Suppressor macrophage (primary cell): ENCODE measurements at regions not wholly inside any gene's neighbourhood (a gene's known extent, or its start where the extent isn't known, plus 50 kb on each side); places are given as distances from the start of the nearest gene placed in this dataset.
"Not testable (repeated sequence)": the region's sequence is repeated elsewhere in the genome, so short reads cannot be mapped to it uniquely, and the experiment has no call there.

Experiments used
- DNase-seq, 4 experiments: peaks; one replicate each; pipeline ENCODE4 v3.0.0-alpha.2; 2020 to 2022

DNA sequence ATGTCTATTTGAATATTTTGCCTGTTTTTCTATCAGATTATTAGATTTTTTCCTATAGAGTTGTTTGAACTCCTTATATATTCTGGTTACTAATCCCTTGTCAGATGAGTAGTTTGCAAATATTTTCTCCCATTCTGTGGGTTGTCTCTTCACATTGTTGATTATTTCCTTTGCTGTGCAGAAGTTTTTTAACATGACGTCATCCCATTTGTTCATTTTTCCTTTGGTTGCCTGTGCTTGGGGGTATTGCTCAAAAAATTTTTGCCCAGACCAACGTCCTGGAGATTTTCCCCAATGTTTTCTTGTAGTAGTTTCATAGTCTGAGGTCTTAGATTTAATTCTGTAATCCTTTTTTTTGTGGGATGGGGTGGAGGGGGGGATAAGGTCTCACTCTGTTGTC, 168.7 kb upstream of the NFIA start:
- DNase-seq = not testable (repeated sequence)

DNA sequence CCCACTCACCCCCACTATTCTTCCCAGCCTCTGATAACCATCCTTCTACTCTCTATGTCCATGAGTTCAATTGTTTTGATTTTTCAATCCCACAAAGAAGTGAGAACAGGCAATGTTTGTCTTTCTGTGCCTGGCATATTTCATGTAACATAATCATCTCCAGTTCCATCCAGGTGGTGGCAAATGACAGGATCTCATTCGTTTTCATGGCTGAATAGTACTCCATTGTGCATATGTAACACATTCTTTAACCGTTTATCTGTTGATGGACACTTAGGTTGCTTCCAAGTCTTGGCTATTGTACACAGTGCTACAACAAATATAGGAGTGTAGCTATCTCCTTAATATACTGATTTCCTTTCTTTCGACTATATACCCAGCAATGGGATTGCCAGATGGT, 169.3 kb upstream of the NFIA start:
- no peak for DNase-seq

- DNase-seq = peak; percentile 5 to 67 (median 50)
Observed at GRCh38 chr1:60911966-60912697, 170.2 kb upstream of the NFIA start.

DNA sequence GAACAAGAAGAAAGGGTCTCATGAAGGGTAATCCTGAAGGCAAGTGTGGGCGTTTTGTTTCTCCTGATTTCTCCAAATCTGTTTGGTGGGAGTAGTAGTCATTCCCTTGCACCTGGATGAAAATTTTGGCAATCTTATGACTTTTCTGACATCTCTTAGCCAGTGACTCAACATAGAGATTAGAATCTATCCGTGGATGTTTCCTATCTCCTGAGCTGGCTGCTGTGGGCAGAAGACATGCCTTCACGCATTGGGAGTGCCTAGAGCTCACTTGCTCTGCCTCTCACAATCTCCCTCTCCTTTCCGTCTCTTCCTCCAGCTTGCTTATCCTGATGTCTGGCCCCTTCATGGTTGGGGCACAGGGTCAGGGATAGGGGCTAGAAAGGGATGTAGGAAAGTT, 174.2 kb upstream of the NFIA start:
- DNase-seq = no peak

DNA sequence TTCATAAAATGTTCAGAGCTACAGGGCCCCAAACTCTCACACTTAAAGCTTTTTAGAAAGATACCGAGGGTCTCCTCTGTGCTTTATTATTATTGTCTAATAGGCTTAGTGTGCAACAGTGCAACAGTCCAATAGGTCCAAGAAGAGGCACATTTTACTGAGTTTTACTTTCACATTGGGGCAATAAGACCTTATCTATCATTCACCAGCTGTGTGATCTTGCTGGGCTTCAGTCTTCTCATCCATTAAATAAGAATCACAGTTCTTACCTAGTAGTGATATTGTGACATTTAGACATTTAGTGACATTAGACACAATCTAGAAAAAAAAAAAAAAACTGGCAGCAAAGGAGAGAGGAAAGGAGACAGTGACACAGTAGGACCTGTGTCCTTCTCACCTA, 175.8 kb upstream of the NFIA start:
- DNase-seq = no peak

DNA sequence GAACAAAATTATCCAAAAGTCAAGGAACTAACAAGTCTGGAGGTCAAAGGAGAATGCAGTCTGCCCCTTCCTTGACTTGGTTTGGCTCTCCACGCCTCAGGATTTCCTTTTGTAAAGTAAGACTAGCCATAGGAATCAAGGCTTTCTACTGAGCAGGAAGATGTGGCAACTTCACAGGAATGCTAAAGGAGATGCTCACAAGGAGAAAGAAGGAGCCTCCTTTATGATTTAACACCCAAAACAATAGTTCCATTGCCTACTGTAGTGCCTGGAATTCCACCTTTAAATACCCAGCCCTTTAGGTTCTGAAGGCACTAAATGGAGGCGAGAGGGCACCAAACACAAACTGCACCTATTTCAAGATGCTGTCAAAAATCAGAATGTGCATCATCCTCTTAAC, 176.3 kb upstream of the NFIA start:
- DNase-seq = no peak

DNA sequence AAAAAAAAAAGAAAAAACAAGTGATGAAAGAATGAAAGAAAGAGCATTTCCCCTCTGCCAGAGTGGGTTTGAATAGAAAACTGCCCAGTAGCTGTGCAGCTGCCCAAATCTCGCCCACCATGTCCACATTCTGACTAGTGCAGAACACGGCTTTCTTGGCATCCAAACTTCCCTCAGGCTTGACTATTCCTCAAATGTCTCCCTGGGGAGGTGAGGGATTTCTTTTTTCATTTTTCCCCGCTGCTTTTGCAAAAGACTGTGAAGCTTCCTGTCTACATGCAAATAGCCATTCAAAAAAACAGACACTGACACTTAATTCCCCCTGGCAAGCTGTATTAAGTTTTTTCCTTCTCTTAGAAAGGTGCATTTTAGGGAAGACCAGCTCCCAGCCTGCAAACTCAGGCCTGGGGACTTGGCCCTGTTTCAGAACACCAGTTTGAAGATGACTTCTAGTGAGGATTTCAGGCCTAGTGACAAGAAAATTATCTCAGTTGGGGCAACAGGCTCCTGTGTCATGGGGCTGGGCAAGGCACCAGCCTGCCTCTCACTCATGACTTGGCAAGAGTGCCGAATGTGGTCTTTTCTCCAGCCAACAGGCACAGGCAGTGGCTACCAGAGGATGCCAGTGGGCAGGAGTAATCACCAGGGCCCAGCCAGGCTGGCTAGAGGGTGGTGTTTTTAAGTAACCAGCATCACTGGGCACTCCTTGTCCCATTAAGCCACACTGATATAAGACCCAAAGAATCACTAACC, 178.1 kb upstream of the NFIA start:
- no peak for DNase-seq

DNA sequence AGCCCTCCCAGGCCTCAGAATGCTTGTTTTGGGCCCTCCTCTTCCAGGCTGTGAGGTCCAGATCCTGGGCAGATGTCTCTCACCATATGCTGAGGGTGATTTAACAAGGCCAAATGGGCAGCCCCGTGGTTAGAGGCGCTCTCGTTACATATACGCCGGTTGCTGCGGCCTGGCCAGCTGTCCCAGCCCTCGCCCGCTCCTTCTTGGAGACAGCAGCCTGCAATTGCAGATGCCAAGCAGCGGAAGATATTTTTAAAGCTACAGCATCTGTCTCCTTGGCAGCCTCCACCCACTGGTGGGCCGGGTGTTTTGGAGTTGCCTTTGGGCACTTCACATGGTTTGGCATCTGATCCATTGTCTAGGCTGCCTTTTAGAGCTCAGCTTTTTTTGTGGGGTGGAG, 178.8 kb upstream of the NFIA start:
- no peak for DNase-seq

DNA sequence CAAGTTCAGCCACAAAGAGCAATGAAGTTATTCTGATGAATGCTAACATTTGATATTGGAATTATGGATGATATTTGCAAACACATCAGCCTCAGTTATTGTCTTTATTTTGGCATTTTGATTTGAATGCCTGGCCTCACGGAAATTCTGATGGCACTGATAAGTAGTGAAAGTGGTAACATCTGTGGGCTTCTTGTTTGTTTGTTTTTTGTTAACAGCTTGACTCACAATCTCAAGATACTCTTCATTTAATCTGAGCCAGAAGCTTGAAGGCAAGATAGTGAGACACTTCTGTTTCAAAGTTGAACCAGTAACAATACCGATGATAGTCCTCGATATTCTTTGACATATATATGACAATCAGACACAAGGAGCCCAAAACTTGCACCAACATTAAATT, 182.9 kb upstream of the NFIA start:
- no peak for DNase-seq

DNA sequence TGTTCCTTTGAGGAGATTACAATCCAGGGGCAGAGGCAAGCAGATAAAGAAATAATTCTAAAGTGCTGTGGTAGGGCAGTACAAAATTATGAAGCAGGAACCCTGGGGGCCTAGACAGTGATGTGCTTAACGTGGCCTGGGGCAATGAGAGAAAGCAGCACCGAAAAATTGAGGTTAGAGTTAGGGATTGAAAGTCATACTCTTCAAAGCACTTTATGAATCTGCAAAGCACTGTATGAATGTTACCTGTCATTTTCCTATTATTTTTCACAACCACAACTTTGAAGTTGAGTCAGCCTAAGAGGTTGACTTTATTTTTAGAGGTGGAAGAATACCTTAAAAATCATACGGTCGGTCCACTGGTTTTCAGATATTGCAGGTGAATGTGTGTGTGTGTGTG, 183.4 kb upstream of the NFIA start:
- DNase-seq = no peak

GRCh38 chr1:60898413-60898812, 183.9 kb upstream of the NFIA start:
- no peak for DNase-seq

DNA sequence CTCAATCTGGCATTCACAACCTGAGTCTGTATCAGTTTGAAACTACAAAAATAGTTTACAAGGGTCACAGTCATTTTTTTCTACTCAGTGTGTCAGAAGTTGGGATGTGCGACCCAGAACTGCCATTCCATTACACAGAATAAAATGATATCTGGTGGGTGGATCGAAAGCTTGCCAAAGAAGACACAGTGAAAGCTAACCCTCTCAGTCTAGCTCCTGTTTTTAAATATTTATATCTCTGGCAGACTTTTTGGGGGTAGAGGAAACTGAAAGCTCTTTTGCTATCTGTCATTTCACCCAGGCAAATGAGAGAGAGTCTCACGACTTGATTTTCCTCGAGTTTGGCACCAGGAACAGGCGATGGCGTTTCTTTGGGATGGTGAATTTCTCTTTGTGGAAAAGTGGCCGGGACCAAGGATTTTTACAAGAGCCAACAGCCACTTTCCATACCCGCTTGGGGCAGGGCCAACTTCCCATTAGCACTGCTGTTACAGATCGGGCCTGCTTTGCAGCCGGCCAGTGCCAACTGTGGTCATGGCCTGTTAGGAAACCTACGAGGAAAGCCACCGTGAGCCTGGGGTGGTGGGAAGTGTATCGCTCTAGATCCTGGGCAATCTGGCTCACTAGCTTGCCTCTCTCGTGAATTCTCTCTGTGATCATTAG, 185.5 kb upstream of the NFIA start:
- no peak for DNase-seq

- no peak for DNase-seq
Observed at GRCh38 chr1:60895701-60896100, 186.7 kb upstream of the NFIA start.

DNA sequence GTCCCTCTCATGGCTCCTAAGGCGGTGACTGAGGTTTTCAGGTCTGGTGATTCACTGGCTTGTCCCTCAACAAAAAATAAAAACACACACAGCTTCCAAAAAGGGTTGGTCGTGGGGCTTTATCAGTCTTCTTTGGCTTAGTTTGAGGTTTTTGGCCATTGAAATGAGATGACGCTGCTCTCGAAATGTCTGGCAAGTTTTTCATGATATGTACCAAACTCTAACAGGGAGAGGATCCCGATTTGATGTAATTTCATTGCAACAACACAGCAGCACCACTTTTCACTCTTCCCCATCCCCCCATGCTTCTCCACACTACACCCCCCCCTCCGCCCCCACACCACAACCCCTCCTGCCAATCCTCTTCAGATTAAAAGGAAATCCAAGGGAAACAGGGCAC, 187.1 kb upstream of the NFIA start:
- DNase-seq = no peak

DNA sequence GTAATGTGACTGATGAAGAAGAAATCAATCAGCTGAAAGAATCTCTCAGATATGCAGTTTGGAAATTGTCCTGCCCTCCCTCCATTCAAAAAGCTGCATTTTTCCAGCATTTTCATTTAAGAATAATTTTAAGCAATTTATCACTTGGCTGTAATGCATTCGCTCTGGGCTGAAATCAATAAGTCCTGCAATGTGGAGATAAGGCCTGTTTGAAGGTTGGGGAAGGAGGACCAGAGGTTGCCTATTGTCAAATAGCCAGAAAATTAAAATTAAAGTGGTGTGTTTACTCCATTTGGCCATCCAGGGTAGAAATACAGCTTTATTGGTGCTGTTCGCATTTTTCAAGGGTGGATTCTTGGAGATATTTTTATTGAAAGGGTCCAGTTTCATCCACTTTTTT, 187.6 kb upstream of the NFIA start:
- DNase-seq = no peak

GRCh38 chr1:60894130-60894529, 188.2 kb upstream of the NFIA start:
- no peak for DNase-seq

DNA sequence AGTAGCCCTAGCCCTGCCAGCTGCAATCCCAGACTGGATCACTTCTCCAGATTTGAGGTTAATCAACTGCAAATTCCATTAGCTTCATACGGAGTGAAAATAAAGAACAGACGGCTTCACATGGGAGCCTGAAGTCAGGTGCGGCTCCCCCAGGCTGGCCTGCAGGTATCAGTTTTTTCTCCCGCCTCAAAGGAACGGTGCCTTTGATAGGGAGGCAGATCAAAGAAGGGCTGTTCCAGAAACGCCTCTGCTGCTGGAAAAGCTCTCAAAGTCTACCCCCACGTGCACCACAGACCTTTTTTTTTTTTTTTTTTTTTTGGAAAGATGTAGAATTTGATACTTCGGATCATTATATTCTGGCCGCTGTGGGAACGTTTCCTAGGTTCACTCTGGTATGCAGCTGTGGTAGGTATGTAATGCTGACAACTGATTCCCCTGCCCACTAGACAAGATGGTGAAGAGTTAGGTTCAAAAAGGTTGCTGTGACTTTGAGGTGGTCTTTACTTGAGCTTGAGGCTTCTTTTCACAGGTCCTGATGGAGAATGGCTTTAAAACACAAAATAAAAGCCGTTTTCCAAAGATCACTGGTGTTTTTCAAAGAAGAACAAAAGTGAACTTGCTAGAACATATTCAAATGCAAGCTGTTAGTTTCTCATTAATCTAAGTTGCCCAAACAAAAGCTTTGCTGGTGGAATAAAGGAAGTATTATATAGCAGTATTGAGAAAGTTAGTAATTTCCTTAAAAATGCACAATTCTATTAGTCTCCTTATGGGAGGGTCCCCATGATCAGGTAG, 189.0 kb upstream of the NFIA start:
- no peak for DNase-seq

- peak in 2 of 4 experiments; percentile 28 to 32 for DNase-seq
Observed at GRCh38 chr1:60891765-60892164, 190.6 kb upstream of the NFIA start.

DNA sequence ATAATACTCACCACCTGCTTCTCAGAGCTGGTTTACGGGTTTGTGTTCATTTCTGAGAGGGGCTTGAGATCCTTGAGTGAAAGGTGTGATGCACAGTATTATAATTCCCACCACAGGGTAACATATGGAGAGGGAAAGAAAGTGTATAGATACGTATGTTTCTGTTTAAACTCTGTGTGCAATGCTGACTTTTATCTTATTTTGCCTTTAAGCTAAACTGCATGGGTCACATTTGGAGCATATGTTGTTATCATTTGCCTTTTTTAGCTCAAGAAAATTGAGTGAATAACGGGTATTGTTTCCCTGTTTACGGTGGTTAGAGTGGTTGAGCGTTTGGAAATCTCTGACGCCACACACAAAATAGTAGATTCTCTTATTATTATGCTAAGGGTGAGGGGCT, 191.1 kb upstream of the NFIA start:
- DNase-seq = no peak

- peak; percentile 48 to 81 (median 72) for DNase-seq
Observed at GRCh38 chr1:60890664-60891063, 191.7 kb upstream of the NFIA start.

DNA sequence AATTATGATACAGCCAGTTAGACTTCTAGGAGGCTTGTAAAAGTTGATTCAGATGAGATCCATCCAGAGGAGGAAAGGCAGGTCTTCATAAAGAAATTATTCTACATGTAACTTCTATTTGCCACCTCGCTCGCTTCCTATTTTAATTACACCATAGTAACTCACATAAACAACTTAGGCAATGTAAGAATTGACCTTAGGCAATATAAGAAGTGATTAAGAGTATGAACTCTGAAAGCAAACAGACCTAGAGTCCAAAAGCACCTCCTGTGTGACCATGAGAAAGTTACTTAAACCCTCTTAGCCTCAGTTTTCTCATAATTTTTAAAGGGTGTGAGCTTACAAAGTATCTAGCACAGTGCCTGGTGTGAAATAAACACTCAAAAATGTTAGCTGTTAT, 192.7 kb upstream of the NFIA start:
- DNase-seq = peak in 3 of 4 experiments; percentile 6 to 52 (median 40)

DNA sequence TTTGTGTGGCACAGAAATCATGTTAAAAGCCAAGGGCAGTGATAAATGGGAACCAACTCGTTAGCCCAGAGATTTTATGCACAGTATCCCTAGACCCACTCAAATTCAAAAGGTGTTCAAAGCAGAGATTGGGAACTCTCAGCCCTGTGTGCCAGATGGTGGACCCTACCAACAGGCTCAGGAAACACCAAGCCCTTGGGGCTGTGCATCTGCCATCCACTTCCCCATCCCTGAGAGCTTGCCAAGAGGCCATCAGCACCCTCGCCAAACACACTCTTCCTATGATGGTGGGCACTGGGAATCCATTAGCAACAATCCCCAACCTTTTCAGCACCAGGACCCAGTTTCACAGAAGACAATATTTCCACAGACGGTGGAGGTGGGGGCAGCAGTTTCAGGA, 194.2 kb upstream of the NFIA start:
- DNase-seq = no peak

DNA sequence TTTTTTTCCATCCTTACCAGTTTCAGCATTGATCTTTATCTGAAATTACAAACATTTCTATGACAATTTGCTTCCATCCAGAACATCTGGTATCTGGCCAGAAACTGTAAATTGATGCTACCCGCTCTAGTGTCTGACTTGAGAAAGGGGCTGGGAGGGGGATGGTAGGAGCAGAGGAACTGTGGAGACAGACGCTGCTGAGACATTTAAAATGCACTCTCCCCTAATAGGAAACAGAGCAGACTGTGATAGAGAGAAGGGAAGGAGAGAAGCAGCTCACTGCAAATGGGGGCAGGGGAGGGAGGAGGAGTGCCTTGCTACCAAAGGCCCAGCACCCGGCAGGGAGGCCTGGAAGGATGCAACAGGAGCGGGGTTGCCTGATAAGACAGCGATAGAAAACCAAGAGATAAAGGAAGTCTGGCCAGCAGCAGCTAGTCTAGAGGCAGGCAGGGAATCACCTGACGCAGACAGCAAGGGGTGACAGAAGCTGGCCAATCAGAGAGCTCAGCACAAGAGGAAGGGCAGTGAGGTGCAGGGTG, 195.5 kb upstream of the NFIA start:
- peak in 1 of 4 experiments; percentile 8 for DNase-seq
